WTC11 (cell line): ENCODE measurements at regions not wholly inside any gene's neighbourhood (a gene's known extent, or its start where the extent isn't known, plus 50 kb on each side); places are given as distances from the start of the nearest gene placed in this dataset.

Experiments
- ATAC-seq: fragments of 200-7000 bp; cut with Tn5 transposase; 2 replicates; pipeline ENCODE4 v1.10.0; 2021; ENCODE audit warnings: mild to moderate bottlenecking, moderate library complexity
- CTCF ChIA-PET: fragments of 300-600 bp; sonication (Branson Sonifier 250); formaldehyde crosslinking; loops from one replicate; lab custom pipeline; 2021; ENCODE audit warnings: antibody characterized with exemption; lab: Charles Lee
- POLR2A ChIA-PET: fragments of 350-600 bp; sonication (Branson Sonifier 250); formaldehyde crosslinking; loops from one replicate; lab custom pipeline; 2021; ENCODE audit warnings: antibody characterized with exemption; lab: Charles Lee
- DNase-seq: peaks from one replicate; pipeline ENCODE4 v3.0.0; 2021; ENCODE audit warnings: low spot score
- H3K27ac Mint-ChIP-seq: 2 replicates; pipeline ENCODE4 v1.8.0; 2021; ENCODE audit warnings: mixed read lengths
- H3K27me3 Mint-ChIP-seq: 2 replicates; pipeline ENCODE4 v1.8.0; 2021; ENCODE audit warnings: low read depth, mild to moderate bottlenecking, moderate library complexity, mixed read lengths
- H3K36me3 Mint-ChIP-seq: 2 replicates; pipeline ENCODE4 v1.8.0; 2021; ENCODE audit warnings: mixed read lengths
- H3K4me1 Mint-ChIP-seq: 2 replicates; pipeline ENCODE4 v1.8.0; 2022; ENCODE audit warnings: mixed read lengths
- H3K4me3 Mint-ChIP-seq: 2 replicates; pipeline ENCODE4 v1.8.0; 2021; ENCODE audit warnings: mild to moderate bottlenecking, moderate library complexity, mixed read lengths
- H3K9me3 Mint-ChIP-seq: 2 replicates; pipeline ENCODE4 v1.8.0; 2021; ENCODE audit warnings: mixed read lengths
- CBFB ChIP-seq: sonication (generic); formaldehyde crosslinking; IDR thresholded peaks from 2 replicates; pipeline ENCODE4 v1.8.1; 2022; ENCODE audit warnings: mild to moderate bottlenecking, low read depth, missing genetic modification reagents
- FOXJ3 ChIP-seq: sonication (generic); formaldehyde crosslinking; IDR thresholded peaks from 2 replicates; pipeline ENCODE4 v1.9.0; 2021; ENCODE audit warnings: missing genetic modification reagents, mild to moderate bottlenecking, borderline replicate concordance
- GABPB1 ChIP-seq: sonication (generic); formaldehyde crosslinking; IDR thresholded peaks from 2 replicates; pipeline ENCODE4 v1.8.1; 2023; ENCODE audit warnings: mild to moderate bottlenecking, missing genetic modification reagents
- IRF2 ChIP-seq: sonication (generic); formaldehyde crosslinking; IDR thresholded peaks from 2 replicates; pipeline ENCODE4 v1.8.0; 2022; ENCODE audit warnings: low read depth, missing genetic modification reagents, borderline replicate concordance
- JAZF1 ChIP-seq: fragments of 250-450 bp; sonication (Bioruptor Pico); IDR thresholded peaks from 2 replicates; pipeline ENCODE4 v1.9.0; 2021; ENCODE audit warnings: moderate library complexity, mild to moderate bottlenecking, inconsistent platforms
- JUN ChIP-seq: sonication (generic); formaldehyde crosslinking; IDR thresholded peaks from 2 replicates; pipeline ENCODE4 v1.8.0; 2023; ENCODE audit warnings: mild to moderate bottlenecking, missing genetic modification reagents
- RORB ChIP-seq: fragments of 250-450 bp; sonication (Bioruptor Pico); IDR thresholded peaks from 2 replicates; pipeline ENCODE4 v1.9.0; 2021; ENCODE audit warnings: mild to moderate bottlenecking
- TCF7 ChIP-seq: sonication (generic); formaldehyde crosslinking; IDR thresholded peaks from 2 replicates; pipeline ENCODE4 v1.8.0; 2022; ENCODE audit warnings: mild to moderate bottlenecking, low read depth, missing genetic modification reagents, moderate library complexity
- TF ChIP-seq, protein P1 (sequence below): fragments of 250-450 bp; sonication (Bioruptor Pico); IDR thresholded peaks from 2 replicates; pipeline ENCODE4 v1.9.0; 2021; ENCODE audit warnings: mild to moderate bottlenecking, borderline replicate concordance
- TF ChIP-seq, protein P2 (sequence below): sonication (generic); formaldehyde crosslinking; IDR thresholded peaks from 2 replicates; pipeline ENCODE4 v1.8.1; 2023; ENCODE audit warnings: mild to moderate bottlenecking, missing genetic modification reagents
- TF ChIP-seq, protein P3 (sequence below): fragments of 250-450 bp; sonication (Bioruptor Pico); conservative IDR thresholded peaks from 2 replicates; pipeline ENCODE4 v1.9.0; 2021; ENCODE audit warnings: mild to moderate bottlenecking
- TF ChIP-seq, protein P4 (sequence below): fragments of 200-600 bp; IDR thresholded peaks from 2 replicates; pipeline ENCODE4 v1.8.0; 2022; ENCODE audit warnings: antibody characterized with exemption
- TF ChIP-seq, protein P5 (sequence below): sonication (generic); formaldehyde crosslinking; IDR thresholded peaks from 2 replicates; pipeline ENCODE4 v1.8.0; 2023; ENCODE audit warnings: missing genetic modification reagents

DNA sequence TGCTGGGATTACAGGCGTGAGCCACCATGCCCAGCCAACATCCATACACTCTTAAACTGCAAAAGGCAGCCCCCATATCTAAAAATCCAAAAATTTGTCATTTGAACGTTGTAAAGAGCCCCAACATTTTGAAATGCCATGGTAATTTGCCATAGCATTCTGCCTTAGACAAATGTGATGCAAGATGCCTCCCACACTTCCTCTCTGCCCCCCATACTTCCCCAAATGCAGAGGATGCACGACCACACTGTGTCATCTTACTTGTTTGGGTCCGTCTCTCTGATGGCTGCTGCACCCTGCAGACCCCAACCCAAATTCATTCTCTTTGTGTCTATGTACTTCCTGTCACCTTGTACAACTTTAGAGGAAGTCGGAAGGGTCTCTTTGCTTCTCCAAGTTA lies 1125.6 kb upstream of the AUTS2 start:
- H3K36me3 Mint-ChIP-seq = no peaks in the 10 kb centered on the region
- no peaks in the 10 kb centered on the region for H3K4me1 Mint-ChIP-seq
- ATAC-seq (no peak), DNase-seq (no peak)
- TF ChIP-seq, protein P1, sequence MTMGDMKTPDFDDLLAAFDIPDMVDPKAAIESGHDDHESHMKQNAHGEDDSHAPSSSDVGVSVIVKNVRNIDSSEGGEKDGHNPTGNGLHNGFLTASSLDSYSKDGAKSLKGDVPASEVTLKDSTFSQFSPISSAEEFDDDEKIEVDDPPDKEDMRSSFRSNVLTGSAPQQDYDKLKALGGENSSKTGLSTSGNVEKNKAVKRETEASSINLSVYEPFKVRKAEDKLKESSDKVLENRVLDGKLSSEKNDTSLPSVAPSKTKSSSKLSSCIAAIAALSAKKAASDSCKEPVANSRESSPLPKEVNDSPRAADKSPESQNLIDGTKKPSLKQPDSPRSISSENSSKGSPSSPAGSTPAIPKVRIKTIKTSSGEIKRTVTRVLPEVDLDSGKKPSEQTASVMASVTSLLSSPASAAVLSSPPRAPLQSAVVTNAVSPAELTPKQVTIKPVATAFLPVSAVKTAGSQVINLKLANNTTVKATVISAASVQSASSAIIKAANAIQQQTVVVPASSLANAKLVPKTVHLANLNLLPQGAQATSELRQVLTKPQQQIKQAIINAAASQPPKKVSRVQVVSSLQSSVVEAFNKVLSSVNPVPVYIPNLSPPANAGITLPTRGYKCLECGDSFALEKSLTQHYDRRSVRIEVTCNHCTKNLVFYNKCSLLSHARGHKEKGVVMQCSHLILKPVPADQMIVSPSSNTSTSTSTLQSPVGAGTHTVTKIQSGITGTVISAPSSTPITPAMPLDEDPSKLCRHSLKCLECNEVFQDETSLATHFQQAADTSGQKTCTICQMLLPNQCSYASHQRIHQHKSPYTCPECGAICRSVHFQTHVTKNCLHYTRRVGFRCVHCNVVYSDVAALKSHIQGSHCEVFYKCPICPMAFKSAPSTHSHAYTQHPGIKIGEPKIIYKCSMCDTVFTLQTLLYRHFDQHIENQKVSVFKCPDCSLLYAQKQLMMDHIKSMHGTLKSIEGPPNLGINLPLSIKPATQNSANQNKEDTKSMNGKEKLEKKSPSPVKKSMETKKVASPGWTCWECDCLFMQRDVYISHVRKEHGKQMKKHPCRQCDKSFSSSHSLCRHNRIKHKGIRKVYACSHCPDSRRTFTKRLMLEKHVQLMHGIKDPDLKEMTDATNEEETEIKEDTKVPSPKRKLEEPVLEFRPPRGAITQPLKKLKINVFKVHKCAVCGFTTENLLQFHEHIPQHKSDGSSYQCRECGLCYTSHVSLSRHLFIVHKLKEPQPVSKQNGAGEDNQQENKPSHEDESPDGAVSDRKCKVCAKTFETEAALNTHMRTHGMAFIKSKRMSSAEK (CRISPR knock-in tag) = no peak
- TF ChIP-seq TCF7 (CRISPR knock-in tag) (no peak), JUN (CRISPR knock-in tag) (no peak), CBFB (CRISPR knock-in tag) (no peak), RORB (CRISPR knock-in tag) (no peak)
- TF ChIP-seq, protein P2, sequence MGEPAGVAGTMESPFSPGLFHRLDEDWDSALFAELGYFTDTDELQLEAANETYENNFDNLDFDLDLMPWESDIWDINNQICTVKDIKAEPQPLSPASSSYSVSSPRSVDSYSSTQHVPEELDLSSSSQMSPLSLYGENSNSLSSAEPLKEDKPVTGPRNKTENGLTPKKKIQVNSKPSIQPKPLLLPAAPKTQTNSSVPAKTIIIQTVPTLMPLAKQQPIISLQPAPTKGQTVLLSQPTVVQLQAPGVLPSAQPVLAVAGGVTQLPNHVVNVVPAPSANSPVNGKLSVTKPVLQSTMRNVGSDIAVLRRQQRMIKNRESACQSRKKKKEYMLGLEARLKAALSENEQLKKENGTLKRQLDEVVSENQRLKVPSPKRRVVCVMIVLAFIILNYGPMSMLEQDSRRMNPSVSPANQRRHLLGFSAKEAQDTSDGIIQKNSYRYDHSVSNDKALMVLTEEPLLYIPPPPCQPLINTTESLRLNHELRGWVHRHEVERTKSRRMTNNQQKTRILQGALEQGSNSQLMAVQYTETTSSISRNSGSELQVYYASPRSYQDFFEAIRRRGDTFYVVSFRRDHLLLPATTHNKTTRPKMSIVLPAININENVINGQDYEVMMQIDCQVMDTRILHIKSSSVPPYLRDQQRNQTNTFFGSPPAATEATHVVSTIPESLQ (CRISPR knock-in tag) = no peak
- TF ChIP-seq, protein P3, sequence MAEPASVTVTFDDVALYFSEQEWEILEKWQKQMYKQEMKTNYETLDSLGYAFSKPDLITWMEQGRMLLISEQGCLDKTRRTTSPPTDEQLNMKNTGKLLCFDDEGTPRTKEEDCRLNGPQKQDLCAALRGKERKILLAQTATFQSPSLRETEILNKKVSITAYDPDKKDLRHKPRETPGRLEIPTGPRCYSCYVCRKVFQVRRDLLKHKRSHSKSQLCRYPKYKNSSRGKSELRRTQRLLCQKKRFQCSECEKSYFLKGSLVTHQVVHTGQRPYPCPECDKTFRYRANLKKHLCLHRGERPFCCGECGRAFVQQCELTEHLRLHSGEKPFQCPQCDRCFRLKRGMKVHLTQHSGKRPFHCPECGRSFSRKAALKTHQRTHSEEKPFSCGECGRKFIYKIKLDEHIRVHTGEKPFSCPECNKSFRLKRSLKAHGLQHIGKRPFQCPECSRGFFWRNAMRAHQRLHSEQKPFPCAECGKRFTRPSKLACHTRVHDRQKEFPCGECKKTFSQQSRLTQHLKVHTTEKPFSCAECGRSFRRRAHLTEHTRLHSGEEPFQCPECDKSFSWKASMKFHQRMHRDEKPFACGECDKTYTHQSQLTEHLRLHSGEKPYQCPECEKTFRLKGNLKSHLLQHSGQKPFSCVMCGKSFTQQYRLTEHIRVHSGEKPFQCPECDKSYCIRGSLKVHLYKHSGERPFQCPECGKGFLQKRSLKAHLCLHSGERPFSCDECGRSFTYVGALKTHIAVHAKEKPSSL (CRISPR knock-in tag) = no peak
- H3K4me3 Mint-ChIP-seq = no peak overlapping the region
- ChIA-PET CTCF (interaction anchor here (1.5 kb wide), 1 partner anchor 1093 kb away, joined by 3 read pairs; no protein-coding TSS in a partner anchor), POLR2A (no interaction called here)
- H3K9me3 Mint-ChIP-seq = no peaks in the 10 kb centered on the region
- no peaks in the 10 kb centered on the region; the same call in 1 of the 2 replicates for H3K27me3 Mint-ChIP-seq
- no peak overlapping the region for H3K27ac Mint-ChIP-seq

DNA sequence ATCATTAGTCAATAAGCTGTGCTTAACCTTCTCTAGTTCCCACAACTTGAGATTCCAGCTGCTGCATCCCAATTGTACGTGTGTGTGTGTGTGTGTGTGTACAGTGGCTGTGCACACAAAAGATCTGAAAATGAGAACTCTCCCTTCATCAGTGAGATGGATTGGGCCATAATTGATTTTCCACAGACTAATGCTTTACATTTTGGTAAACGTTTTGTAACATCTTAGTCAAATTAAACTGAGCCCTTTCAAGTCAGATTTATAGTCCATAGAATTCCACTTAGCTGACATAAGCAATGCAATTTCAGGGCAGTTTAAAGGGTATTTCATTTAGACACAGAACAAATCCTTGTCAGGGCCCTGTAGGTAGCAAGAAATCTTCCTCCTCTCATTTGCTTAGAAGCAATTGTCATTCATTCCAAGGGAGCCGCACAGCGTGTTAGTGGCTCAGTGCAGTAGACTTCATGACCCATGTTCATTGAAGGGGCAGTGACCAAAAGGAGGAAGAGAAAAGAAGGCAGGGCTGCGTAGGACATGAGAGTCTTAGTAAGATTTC lies 1123.5 kb upstream of the AUTS2 start:
- no peak overlapping the region for H3K27ac Mint-ChIP-seq
- ChIA-PET CTCF (no interaction called here), POLR2A (no interaction called here)
- no peak overlapping the region for H3K4me3 Mint-ChIP-seq
- no peaks in the 10 kb centered on the region for H3K4me1 Mint-ChIP-seq
- DNase-seq (no peak), ATAC-seq (no peak)
- H3K27me3 Mint-ChIP-seq = no peaks in the 10 kb centered on the region; the same call in 1 of the 2 replicates
- no peaks in the 10 kb centered on the region for H3K36me3 Mint-ChIP-seq
- H3K9me3 Mint-ChIP-seq = peaks cover 3% of the 10 kb centered on the region; the same call in 1 of the 2 replicates
- TF ChIP-seq, protein P2 (CRISPR knock-in tag) = no peak
- TF ChIP-seq FOXJ3 (CRISPR knock-in tag) (no peak), JAZF1 (CRISPR knock-in tag) (no peak), GABPB1 (no peak), IRF2 (CRISPR knock-in tag) (no peak)
- TF ChIP-seq, protein P4, sequence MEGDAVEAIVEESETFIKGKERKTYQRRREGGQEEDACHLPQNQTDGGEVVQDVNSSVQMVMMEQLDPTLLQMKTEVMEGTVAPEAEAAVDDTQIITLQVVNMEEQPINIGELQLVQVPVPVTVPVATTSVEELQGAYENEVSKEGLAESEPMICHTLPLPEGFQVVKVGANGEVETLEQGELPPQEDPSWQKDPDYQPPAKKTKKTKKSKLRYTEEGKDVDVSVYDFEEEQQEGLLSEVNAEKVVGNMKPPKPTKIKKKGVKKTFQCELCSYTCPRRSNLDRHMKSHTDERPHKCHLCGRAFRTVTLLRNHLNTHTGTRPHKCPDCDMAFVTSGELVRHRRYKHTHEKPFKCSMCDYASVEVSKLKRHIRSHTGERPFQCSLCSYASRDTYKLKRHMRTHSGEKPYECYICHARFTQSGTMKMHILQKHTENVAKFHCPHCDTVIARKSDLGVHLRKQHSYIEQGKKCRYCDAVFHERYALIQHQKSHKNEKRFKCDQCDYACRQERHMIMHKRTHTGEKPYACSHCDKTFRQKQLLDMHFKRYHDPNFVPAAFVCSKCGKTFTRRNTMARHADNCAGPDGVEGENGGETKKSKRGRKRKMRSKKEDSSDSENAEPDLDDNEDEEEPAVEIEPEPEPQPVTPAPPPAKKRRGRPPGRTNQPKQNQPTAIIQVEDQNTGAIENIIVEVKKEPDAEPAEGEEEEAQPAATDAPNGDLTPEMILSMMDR = no peak
- TF ChIP-seq, protein P5, sequence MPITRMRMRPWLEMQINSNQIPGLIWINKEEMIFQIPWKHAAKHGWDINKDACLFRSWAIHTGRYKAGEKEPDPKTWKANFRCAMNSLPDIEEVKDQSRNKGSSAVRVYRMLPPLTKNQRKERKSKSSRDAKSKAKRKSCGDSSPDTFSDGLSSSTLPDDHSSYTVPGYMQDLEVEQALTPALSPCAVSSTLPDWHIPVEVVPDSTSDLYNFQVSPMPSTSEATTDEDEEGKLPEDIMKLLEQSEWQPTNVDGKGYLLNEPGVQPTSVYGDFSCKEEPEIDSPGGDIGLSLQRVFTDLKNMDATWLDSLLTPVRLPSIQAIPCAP (CRISPR knock-in tag) = no peak
- TF ChIP-seq, protein P3 (CRISPR knock-in tag) = no peak
